ENCODE measurements at regions not wholly inside any gene's neighbourhood (a gene's known extent, or its start where the extent isn't known, plus 50 kb on each side); places are given as distances from the start of the nearest gene placed in this dataset.
"Not testable (repeated sequence)": the region's sequence is repeated elsewhere in the genome, so short reads cannot be mapped to it uniquely, and the experiment has no call there.

DNA sequence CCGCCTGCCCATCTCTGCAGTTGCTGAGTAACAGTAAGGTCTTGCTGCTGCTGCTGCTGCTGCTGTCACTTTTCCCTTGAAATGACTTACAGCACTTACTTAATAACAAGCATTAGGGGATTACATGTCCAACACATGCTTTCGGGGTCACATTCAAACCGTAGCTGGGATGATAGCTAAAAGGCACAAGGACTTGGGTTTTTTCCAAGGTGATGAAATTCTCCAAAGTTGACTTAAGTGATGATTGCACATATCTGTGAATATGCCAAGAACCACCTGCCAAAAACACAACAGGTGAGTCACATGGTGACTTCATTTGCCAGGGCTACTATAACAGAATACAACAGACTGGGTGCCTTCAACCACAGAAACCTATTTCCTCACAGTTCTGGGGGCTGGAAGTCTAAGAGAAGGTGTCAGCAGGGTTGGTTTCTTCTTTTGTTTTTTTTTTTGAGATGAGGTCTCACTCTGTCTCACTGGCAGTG, 121.9 kb upstream of the TNRC6C start:
- DNase-seq, result no peak

DNA sequence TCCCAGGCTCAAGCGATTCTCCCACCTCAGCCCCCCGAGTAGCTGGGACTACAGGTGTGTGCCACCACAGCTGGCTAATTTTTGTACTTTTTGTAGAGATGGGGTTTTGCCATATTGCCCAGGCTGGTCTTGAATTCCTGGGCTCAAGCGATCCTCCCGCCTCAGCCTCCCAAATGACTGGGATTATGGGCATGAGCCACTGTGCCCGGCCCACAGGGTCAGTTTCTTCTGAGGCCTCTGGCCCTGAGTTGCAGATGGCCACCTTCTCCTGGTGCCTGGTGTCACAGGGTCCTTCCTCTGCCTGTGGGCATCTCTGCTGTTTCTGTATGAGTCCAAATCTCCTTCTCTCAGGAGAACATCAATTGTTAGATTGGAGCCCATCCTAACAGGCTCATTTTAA, 121.4 kb upstream of the TNRC6C start:
- not testable (repeated sequence) for DNase-seq

- no peak for DNase-seq
These were observed 120.6 kb upstream of the TNRC6C start for GRCh38 chr17:77837917-77838316.

DNA sequence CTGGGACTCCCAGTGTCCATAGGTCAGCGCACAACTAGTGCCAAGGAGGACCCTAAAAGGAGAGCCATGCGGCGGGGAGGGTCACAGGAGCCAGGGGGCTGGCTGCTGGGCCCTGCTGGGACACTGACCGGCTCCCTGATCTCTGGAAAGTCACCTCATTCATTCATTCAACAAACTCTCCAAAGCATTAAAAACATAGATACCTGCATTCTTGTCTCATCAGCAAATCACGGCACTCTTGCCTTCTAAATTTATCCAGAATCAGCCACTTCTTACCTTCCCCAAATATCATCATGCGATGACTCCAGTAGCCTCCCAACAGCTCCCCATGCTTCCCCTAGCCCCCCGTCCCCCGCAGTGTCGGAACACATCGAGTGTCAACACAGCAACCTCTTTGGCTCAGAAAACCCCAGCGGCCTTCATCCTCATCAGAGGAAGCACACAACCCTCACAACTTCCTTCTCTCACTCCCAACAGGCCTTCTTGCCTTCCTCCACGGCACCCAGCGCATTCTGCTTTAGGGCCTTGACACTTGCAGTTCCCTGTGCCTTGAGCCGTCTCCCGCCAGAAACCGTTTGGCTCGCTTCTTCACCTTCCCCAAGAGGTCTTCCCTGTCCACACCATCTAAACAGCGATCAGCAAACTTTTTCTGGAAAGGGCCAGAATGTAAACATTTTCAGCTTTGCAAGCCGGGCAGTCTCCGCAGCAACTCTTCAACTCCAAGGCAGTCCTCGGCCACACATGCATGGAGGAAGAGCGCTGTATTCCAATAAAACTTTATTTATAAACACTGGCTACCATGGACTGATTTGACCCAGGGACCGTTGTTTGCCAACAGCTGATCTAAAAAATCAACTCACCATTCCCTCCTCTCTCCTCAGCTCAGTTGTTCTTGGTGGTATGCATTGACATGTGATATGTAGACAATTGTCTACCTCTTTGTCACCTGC, 119.5 kb upstream of the TNRC6C start:
- DNase-seq, result no peak

- no peak for DNase-seq
These were observed 118.6 kb upstream of the TNRC6C start for GRCh38 chr17:77839698-77840512.

DNA sequence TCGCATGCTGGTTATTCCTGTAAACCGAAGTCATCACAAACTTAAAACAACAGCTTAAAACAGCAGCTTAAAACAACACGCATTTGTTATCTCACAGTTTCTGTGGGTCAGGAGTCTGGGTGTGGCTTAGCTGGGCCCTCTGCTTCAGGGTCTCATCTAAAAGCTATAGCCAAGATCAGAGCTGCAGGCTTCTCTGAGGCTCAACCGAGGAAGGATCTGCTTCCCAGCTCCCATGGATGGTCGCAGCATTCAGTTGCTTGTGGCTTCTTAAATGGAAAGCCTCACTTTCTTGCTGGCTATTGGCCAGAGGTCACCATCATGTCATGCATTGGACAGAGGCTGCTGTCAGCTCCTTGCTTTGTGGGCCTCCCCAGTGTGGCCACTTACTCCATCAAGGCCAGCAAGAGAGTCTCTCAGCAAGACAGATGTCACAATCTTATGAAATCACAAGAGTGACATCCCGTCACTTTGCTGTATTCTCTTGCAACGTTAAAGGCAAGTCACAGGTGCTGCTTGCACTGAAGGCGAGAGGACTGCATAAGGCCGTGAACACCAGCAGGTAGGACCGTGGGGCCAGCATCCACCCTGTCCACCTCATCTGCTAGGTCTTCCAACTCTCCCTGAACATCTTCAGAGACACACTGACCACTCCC, 117.9 kb upstream of the TNRC6C start:
- no peak for DNase-seq

- no peak for DNase-seq
These were observed 116.6 kb upstream of the TNRC6C start for GRCh38 chr17:77841742-77842527.

DNA sequence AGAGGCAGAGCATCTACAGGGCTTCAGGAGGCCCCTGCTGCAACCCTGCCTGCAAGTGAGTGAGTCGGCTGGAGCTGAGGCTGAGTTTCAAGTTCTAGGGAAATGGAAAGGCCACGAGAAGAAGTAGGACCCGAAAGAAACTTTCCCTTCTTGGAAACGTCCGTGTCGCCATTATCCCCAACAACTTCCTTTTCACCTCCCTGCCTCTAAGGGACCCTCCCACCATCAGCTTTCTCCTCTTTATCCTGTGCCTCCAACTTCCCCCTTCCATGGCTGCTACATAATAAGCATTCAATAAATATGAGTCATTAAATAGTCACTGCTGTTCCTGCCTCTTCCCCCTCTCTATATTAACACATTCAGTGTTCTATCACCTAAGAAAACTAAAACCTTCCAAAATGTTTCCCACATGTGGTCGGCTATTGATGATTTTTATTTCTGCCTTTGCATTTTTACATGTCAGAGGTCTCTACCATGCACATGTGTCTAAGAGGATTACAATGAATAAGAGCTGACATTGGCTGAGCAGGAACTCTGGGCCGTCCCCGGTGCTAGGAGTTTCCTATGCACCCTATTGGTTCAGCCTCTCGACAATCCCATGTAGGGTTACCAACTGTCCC, 115.9 kb upstream of the TNRC6C start:
- DNase-seq, result peak in 1 of 2 experiments; percentile 8

DNA sequence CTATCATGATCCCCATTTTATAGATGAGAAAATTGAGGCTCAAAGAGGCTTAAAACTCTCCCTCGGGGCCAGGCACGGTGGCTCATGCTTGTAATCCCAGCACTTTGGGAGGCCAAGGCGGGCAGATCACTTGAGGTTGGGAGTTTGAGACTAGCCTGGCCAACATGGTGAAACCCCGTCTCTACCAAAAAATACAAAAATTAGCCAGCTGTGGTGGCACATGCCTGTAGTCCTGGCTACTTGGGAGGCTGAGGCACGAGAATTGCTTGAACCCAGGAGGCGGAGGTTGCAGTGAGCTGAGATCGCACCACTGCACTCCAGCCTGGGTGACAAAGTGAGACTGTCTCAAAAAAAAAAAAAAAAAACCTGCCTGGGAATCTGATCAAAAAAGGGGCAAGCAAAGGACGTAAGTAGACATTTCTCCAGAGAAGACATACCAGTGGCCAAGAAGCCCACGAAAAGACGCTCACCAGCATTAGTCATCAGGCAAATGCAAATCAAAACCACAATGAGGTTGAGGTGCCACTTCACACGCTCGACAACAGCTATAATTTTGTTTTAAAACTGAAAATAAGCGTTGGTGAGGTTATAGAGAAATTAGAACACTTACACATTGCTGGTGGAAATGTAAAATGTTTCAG, 115.1 kb upstream of the TNRC6C start:
- not testable (repeated sequence) for DNase-seq

GRCh38 chr17:77843896-77844295, 114.6 kb upstream of the TNRC6C start:
- no peak for DNase-seq

DNA sequence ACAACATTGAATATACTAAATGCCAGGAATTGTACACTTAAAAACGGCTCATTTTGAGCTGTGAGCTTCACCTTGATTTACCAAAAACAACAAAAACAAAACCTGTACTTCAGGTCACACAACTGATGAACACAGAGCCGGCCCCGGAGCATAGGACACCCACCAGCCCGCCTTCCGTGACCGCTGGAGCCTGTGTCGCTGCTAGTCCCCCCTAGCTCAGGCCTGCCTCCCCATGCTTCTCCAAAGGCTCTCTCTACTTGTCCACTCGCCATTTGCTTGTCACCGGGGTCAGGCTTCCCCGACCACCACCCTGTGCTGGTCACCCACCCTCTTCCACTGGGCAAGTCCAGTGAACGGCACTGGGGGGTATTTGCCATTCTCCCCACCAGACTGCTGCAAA, 113.8 kb upstream of the TNRC6C start:
- DNase-seq, result no peak

DNA sequence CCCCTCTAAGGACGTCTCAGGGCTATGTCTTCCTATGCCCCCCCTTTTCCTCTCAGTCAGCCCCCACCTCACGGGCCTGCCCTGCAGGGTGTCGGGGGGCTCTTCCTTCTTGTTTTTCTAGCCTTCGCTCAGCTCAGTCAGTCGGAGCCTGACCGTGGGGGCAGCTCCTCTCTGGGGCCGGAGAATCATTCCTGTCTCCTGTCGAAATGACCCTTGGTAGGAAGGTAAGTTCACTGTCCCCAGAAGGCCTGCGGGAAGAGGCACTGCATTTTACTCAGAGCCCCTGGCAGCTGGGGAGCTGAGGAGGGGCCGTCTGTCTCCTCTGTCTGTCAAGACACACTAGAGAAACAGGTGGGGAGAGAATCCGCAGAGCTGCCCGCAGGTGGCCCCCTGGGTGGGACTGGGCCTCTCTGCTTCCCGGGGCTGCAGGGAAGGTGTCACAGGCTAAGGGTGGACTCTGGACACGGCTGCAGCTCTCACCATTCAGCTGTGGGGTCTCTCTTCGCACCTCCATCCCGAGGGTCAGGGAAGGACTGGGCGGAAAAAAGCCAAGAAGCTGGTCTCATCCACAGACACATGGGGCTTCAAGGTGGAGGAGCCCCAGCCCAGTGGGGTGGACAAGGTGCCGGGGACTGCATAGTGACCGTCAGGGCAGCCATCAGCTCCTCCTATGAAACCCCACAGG, 112.8 kb upstream of the TNRC6C start:
- no peak for DNase-seq

DNA sequence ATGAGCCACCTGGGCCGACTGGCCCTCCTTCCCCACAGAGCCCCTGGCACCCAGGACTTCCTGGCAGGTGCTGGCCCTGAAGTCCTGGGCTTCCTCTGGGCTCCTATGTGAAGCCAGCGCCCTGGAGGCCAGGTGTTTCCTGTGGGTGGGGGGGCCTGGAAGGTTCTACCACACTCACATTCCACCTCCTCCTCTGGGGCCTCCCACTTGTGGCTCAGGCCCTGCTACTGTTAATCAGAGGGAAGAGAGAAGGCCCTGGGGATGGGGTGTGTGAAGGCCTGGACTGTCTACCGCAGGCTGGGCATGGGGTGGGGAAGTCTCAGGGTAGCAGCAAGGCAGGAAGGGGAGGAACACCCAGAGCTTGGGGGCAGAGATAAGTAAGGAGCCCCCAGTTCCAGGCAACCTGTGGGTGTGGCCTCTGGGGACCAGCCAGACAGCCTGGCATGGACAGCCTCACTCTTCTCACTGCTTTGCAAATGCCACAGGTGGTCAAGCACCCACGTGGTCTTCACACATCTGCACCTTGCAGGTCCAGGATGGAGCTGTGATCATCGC, 111.9 kb upstream of the TNRC6C start:
- DNase-seq, result no peak

DNA sequence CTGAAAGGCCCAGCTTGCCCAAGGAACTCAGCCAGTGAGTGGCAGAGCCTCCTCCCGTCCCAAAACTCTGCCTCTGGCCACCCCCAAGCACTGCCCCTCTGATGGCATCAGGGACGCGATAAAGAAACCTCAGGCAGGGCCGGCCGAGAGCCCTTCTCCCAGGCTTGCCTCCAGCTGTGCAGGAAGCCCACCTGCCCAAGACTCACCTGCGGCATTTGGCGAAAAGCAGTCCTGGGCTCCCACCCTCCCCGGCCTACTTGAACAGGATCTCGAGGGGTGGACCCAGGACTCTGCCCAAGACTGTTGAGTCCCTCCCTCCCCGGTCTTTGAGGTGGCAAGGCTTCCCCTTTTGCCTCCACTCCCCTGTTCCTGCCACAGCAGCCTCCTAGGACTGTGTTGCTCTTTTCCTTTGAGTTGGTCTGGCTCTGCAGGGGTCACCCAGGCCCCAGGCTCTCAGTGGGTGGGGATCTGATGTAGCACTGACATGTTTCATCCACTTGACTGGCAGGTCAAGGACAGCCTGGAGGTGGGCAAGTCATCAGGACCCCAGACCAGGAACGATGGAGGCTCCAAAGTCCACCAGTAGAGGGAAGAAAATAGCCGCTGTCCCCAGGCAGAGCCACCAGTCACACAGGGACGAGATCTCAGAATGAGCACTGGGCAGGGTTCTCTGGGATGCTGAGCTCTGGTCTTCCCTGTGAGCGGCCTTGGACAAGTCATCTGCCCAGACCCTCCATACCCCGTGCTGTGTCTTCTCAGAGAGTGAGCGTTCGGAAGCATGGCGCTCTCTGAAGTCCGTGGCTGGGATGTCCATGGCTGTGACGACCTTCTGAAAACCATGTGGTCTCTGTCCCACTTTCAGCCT, 111.0 kb upstream of the TNRC6C start:
- DNase-seq, result no peak

GRCh38 chr17:77848257-77848656, 110.2 kb upstream of the TNRC6C start:
- DNase-seq, result no peak

DNA sequence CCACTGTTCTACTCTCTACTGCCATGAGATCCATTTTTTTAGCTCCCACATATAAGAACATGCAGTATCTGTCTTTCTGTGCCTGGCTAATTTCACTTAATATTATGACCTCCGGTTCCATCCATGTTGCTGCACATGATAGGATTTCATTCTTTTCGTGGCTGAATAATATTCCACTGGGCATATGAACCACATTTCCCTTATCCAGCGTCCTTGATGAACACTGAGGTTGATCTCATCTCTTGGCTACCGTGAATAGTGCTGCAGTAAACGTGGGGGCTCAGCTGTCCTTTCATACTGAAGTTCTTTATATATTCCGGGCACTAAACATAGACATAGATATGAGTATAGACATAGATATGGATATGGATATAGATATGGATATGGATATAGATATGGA, 109.3 kb upstream of the TNRC6C start:
- no peak for DNase-seq

GRCh38 chr17:77851921-77852320, 106.6 kb upstream of the TNRC6C start:
- no peak for DNase-seq

GRCh38 chr17:77852731-77853130, 105.8 kb upstream of the TNRC6C start:
- DNase-seq, result no peak

DNA sequence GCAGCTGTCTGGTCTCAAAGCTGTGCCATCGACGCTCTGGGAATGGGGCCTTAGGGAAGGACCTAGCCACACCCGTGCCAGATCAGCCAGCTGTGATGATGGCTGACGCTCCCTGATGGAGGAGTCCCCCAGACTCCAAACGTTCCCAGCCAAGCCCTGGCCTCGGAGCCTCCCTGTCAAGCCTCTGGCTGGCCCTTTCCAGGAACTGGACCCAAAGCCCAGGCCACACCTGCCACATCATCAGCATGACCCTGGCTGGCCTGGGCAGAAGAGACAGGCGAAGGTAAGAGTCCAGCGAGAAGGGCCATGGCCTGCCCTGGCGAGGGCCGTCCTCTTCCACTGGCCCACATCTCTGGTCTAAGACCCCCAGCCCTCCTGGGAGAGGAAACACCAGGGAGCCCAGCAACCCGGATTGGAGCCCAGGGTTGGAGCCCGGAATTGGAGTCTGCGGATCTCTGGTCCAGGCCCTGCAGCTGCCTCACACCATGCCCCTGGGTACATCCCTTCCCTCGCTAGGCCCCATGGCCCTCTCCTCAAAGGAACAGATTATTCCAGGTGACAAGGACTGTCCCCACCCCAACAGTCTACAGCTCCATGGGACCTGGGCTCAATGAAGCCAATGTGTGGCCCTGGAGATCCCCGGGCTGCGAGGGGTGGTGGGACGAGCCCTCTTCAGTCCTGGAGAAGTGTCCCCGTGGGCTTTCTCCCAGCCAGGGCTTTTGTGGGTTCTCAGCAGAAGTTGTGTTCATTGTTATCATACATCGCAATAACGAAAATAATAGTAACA, 105.1 kb upstream of the TNRC6C start:
- DNase-seq, result no peak

Measured in SW 1271 (cell line).